RWPE1 (cell line): ENCODE measurements at regions not wholly inside any gene's neighbourhood (a gene's known extent, or its start where the extent isn't known, plus 50 kb on each side); places are given as distances from the start of the nearest gene placed in this dataset.

Experiments used
- CTCF ChIA-PET: fragments of 350-600 bp; sonication (Branson Sonifier 250); formaldehyde crosslinking; extraction: SDS; loops from one replicate; lab custom pipeline; 2021; lab: Yijun Ruan, JAX
- POLR2A ChIA-PET: fragments of 400-600 bp; formaldehyde crosslinking; extraction: SDS; loops from one replicate; lab custom pipeline; 2020; ENCODE audit warnings: antibody characterized with exemption; ENCODE audit not compliant: low non-redundant PET; lab: Yijun Ruan, JAX
- DNase-seq: peaks from one replicate; pipeline ENCODE4 v3.0.0; 2012; ENCODE audit warnings: low spot score
- H3K27ac ChIP-seq: fragments of 450-650 bp; 2 replicates; pipeline ENCODE4 v1.5.1; 2017
- TF ChIP-seq, protein P1 (sequence below): fragments of 450-650 bp; conservative IDR thresholded peaks from 2 replicates; pipeline ENCODE4 v1.5.1; 2017; ENCODE audit warnings: low read depth, mild to moderate bottlenecking

DNA sequence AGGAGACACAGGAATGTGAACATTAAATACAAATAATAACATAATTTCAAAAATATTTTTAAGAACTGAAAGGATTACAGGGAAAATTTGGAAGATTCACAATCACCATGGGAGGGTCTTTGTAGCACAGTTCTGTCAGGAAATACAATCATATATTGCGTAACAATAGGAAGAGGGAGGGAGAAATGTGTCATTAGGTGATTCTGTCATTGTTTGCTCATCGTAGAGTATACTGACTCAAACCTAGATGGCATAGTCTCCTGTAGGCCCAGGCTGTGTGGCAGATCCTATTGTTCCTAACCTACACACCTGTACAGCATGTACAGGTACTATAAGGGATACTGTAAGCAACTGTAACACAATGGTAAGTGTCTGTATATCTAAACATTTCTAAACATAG is 330.4 kb downstream of the BRD1 start:
- CTCF ChIA-PET: interaction anchor here (0.6 kb wide), 1 partner anchor 980 kb away, joined by 5 read pairs; no protein-coding TSS in a partner anchor
- DNase-seq: no peak
- no peak overlapping the region for H3K27ac ChIP-seq
- TF ChIP-seq, protein P1, sequence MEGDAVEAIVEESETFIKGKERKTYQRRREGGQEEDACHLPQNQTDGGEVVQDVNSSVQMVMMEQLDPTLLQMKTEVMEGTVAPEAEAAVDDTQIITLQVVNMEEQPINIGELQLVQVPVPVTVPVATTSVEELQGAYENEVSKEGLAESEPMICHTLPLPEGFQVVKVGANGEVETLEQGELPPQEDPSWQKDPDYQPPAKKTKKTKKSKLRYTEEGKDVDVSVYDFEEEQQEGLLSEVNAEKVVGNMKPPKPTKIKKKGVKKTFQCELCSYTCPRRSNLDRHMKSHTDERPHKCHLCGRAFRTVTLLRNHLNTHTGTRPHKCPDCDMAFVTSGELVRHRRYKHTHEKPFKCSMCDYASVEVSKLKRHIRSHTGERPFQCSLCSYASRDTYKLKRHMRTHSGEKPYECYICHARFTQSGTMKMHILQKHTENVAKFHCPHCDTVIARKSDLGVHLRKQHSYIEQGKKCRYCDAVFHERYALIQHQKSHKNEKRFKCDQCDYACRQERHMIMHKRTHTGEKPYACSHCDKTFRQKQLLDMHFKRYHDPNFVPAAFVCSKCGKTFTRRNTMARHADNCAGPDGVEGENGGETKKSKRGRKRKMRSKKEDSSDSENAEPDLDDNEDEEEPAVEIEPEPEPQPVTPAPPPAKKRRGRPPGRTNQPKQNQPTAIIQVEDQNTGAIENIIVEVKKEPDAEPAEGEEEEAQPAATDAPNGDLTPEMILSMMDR: no peak
- POLR2A ChIA-PET: no interaction called here

DNA sequence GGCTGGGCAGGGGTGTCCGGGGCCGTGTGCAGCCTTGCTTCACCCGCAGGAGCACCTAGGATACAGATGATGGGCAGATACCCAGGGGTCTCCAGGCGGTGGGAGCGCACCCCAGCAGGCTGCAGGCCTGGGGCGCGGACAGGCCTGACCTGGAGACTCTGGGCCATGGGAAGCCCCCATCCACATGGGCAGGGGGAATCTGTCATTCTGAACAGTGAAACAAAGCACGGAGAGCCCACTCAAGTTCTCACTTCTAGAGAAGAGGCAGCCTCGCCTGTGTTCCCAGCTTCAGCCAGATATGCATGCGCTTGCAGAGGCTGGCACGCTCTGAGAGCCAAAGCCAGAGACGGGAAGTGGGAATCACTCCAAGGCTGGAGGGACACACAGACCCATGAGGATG is 333.1 kb downstream of the BRD1 start:
- POLR2A ChIA-PET: no interaction called here
- CTCF ChIA-PET: no interaction called here

DNA sequence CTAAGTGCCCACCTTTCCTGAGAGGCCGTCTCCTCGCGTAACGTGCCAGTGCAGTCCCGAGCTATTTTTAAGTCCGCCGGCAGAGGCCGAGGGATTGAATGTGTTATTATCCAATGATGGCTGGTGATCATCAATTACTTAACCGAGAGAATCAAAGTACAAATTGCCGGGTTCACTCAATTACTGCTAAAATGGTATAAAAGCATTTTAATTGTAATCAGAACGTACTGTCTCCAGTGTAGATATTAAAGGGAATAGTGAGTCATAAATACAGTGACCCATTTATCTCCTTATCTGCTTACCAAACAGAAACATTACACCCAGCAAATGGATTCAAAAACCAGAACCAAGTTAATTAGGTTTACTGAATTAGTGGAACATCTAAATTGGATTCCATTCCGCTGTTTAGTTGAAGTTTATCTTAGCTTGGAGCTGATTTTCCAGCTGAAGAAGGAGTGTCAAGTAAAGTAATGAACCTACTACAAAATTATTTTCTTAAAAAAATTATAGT is 334.9 kb downstream of the BRD1 start:
- DNase-seq: no peak
- CTCF ChIA-PET: no interaction called here

More for the DNA sequence above, 333.1 kb downstream of the BRD1 start:
- TF ChIP-seq, protein P1: no peak
- DNase-seq: no peak
- H3K27ac ChIP-seq: no peak overlapping the region

DNA sequence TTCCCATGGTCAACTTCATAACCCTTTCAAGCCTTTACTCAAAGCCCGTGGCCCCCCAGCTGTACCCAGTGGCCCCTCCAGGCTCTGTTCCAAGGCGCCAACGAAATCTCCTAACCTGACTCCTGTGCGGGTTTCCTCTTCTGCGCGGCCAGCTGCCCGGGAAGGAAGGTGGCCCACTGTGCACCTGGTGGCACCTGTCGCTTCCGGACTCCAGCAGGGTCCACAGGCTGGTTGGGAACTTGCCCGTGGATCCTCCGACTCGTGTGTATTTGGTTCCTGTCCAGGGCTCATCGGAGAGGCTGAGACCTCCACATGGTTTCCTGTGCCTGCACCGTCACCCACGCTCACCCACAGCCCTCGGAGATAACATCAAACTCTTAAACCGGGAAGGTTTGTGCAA is 335.4 kb downstream of the BRD1 start:
- no peak overlapping the region for H3K27ac ChIP-seq
- DNase-seq: no peak
- ChIA-PET CTCF (no interaction called here), POLR2A (no interaction called here)
- TF ChIP-seq, protein P1: no peak

More for the DNA sequence above, 334.9 kb downstream of the BRD1 start:
- POLR2A ChIA-PET: no interaction called here
- TF ChIP-seq, protein P1: no peak
- no peak overlapping the region for H3K27ac ChIP-seq

DNA sequence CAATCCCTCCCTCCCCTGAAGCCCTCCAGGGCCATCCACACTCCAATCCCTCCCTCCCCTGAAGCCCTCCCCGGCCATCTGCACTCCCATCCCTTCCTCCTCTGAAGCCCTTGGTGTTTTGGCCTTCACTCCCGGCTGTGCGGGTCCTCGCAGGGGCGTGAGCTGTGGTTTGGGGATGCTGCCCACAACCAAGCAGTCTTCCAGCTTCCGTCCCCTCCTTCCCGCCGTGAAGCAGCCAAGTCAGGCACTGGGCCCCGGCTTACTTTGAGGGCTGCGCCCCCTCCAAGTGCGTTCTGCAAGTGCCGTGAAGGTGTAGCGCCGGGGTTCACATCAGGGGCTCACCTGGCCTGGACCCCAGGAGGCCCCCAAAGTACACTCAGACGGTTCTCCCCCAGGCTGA is 335.9 kb downstream of the BRD1 start:
- CTCF ChIA-PET: no interaction called here

DNA sequence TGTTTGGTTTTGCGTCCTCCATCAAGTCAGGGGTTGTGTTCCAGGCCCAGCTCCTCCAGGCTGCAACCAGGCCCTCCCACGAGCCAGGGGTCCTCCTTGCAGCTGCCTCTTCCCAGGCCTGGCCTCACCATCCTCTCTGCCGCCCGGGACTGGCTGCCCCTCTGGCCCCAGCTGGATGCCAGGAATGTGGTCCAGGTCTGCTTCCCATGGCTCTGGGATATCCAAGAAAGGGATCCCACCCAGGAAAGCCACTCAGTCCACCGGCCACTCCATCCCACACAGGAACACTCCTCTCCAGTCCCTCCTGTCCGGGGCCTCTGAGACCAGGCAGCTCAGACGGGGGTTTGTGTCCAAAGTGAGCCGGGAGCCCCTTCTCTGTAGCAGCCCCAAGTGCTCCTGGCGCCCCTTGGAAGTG is 336.4 kb downstream of the BRD1 start:
- H3K27ac ChIP-seq: no peak overlapping the region
- TF ChIP-seq, protein P1: no peak
- ChIA-PET CTCF (no interaction called here), POLR2A (no interaction called here)
- DNase-seq: no peak

More for the DNA sequence above, 335.9 kb downstream of the BRD1 start:
- no peak overlapping the region for H3K27ac ChIP-seq
- no peak for DNase-seq
- TF ChIP-seq, protein P1: no peak
- POLR2A ChIA-PET: no interaction called here
